GM19397 (cell line): ENCODE measurements at regions not wholly inside any gene's neighbourhood (a gene's known extent, or its start where the extent isn't known, plus 50 kb on each side); places are given as distances from the start of the nearest gene placed in this dataset.

Experiments used
- ATAC-seq: cut with Tn5 transposase; IDR thresholded peaks from one replicate; pipeline ENCODE4 v1.9.1; 2021; ENCODE audit warnings: mild to moderate bottlenecking, moderate library complexity; ENCODE audit not compliant: unreplicated experiment

GRCh38 chr9:30944225-30944569 is 1440.2 kb upstream of the ACO1 start:
- no peak for ATAC-seq

GRCh38 chr9:30944741-30945280 is 1439.6 kb upstream of the ACO1 start:
- no peak for ATAC-seq

GRCh38 chr9:30964332-30964731 is 1420.1 kb upstream of the ACO1 start:
- ATAC-seq, result no peak

GRCh38 chr9:30967476-30967875 is 1417.0 kb upstream of the ACO1 start:
- ATAC-seq, result no peak

- ATAC-seq, result no peak
Observed at GRCh38 chr9:30970186-30970585, 1414.3 kb upstream of the ACO1 start.

GRCh38 chr9:30970812-30971211 is 1413.6 kb upstream of the ACO1 start:
- no peak for ATAC-seq

GRCh38 chr9:30972654-30973053 is 1411.8 kb upstream of the ACO1 start:
- ATAC-seq, result no peak

GRCh38 chr9:30977965-30978364 is 1406.5 kb upstream of the ACO1 start:
- no peak for ATAC-seq

GRCh38 chr9:30982301-30982700 is 1402.1 kb upstream of the ACO1 start:
- ATAC-seq, result no peak

- ATAC-seq, result no peak
Observed at GRCh38 chr9:30995956-30996738, 1388.3 kb upstream of the ACO1 start.

GRCh38 chr9:30996761-30997160 is 1387.7 kb upstream of the ACO1 start:
- ATAC-seq, result no peak

GRCh38 chr9:30997291-30997690 is 1387.2 kb upstream of the ACO1 start:
- ATAC-seq, result no peak

GRCh38 chr9:31005086-31005665 is 1379.3 kb upstream of the ACO1 start:
- ATAC-seq, result no peak

GRCh38 chr9:31013371-31013770 is 1371.1 kb upstream of the ACO1 start:
- ATAC-seq, result no peak

- ATAC-seq, result no peak
Observed at GRCh38 chr9:31023847-31024246, 1360.6 kb upstream of the ACO1 start.

GRCh38 chr9:31027678-31028077 is 1356.8 kb upstream of the ACO1 start:
- no peak for ATAC-seq

GRCh38 chr9:31028137-31028536 is 1356.3 kb upstream of the ACO1 start:
- ATAC-seq, result no peak

- no peak for ATAC-seq
Observed at GRCh38 chr9:31030741-31031202, 1353.7 kb upstream of the ACO1 start.

- ATAC-seq, result no peak
Observed at GRCh38 chr9:31032206-31032605, 1352.2 kb upstream of the ACO1 start.

GRCh38 chr9:31034311-31034710 is 1350.1 kb upstream of the ACO1 start:
- ATAC-seq, result no peak

- no peak for ATAC-seq
Observed at GRCh38 chr9:31040564-31040963, 1343.9 kb upstream of the ACO1 start.

- ATAC-seq, result no peak
Observed at GRCh38 chr9:31045810-31046209, 1338.6 kb upstream of the ACO1 start.
